GM23248 (cell line): ENCODE measurements at regions not wholly inside any gene's neighbourhood (a gene's known extent, or its start where the extent isn't known, plus 50 kb on each side); places are given as distances from the start of the nearest gene placed in this dataset.

Source experiments
- DNase-seq: peaks from one replicate; pipeline ENCODE4 v3.0.0-alpha.2; 2015
- H2AFZ ChIP-seq: fragments of 200-600 bp; sonication (generic); 2 replicates; pipeline ENCODE4 v1.6.1; 2016; ENCODE audit warnings: antibody characterized with exemption
- H3F3A ChIP-seq: fragments of 200-600 bp; sonication (generic); 2 replicates; pipeline ENCODE4 v1.6.1; 2016; ENCODE audit warnings: mild to moderate bottlenecking, antibody characterized with exemption, mixed run types; ENCODE audit not compliant: insufficient read depth
- H3K27ac ChIP-seq: fragments of 200-600 bp; sonication (generic); 2 replicates; pipeline ENCODE4 v1.5.1; 2016; ENCODE audit warnings: mild to moderate bottlenecking
- H3K27me3 ChIP-seq: fragments of 200-600 bp; sonication (generic); replicated peaks from 2 replicates; pipeline ENCODE4 v1.6.1; 2016; ENCODE audit warnings: mild to moderate bottlenecking; ENCODE audit not compliant: insufficient read depth
- H3K36me3 ChIP-seq: fragments of 200-600 bp; sonication (generic); 2 replicates; pipeline ENCODE4 v1.6.1; 2016; ENCODE audit warnings: low read depth, mild to moderate bottlenecking
- H3K4me1 ChIP-seq: fragments of 200-600 bp; sonication (generic); 2 replicates; pipeline ENCODE4 v1.6.1; 2016; ENCODE audit warnings: mild to moderate bottlenecking; ENCODE audit not compliant: insufficient read depth
- H3K4me2 ChIP-seq: fragments of 200-600 bp; sonication (generic); one replicate; pipeline ENCODE4 v1.6.1; 2016; ENCODE audit warnings: mild to moderate bottlenecking; ENCODE audit not compliant: unreplicated experiment
- H3K4me3 ChIP-seq: fragments of 200-600 bp; sonication (generic); 2 replicates; pipeline ENCODE4 v1.5.1; 2016; ENCODE audit warnings: mild to moderate bottlenecking
- H3K79me2 ChIP-seq: fragments of 200-600 bp; sonication (generic); 2 replicates; pipeline ENCODE4 v1.6.1; 2016; ENCODE audit warnings: mild to moderate bottlenecking; ENCODE audit not compliant: insufficient read depth
- H3K9ac ChIP-seq: fragments of 200-600 bp; sonication (generic); 2 replicates; pipeline ENCODE4 v1.6.1; 2016; ENCODE audit warnings: mild to moderate bottlenecking
- H3K9me2 ChIP-seq: fragments of 200-600 bp; sonication (generic); 2 replicates; pipeline ENCODE4 v1.6.1; 2016; ENCODE audit warnings: mixed run types, mild to moderate bottlenecking, moderate library complexity; ENCODE audit not compliant: insufficient read depth
- H3K9me3 ChIP-seq: fragments of 200-600 bp; sonication (generic); one replicate; pipeline ENCODE4 v1.6.1; 2017; ENCODE audit warnings: low read depth
- H4K20me1 ChIP-seq: fragments of 200-600 bp; sonication (generic); 2 replicates; pipeline ENCODE4 v1.6.0; 2016; ENCODE audit not compliant: insufficient read depth
- EZH2 ChIP-seq: fragments of 200-600 bp; sonication (generic); IDR thresholded peaks from 2 replicates; pipeline ENCODE4 v1.6.1; 2018; ENCODE audit warnings: antibody characterized with exemption, mild to moderate bottlenecking; ENCODE audit not compliant: insufficient read depth, poor library complexity, severe bottlenecking
- EZH2phosphoT487 ChIP-seq: fragments of 200-600 bp; sonication (generic); IDR thresholded peaks from 2 replicates; pipeline ENCODE4 v1.6.1; 2018; ENCODE audit warnings: antibody characterized with exemption, moderate library complexity, mild to moderate bottlenecking, low read depth; ENCODE audit not compliant: insufficient read depth
- WGBS, 2 experiments: methylation state at CpG; one replicate each; pipeline ENCODE4 v1.1.6; 2015 to 2017; ENCODE audit warnings: low lambda C conversion rate in 2 of 2, low coverage in 1 of 2; ENCODE audit errors: missing lambda C conversion rate in 2 of 2; 5-methylcytosine and 5-hydroxymethylcytosine counted together
- in situ Hi-C: fragments of 300-500 bp; cut with MboI; formaldehyde crosslinking; loops from 2 replicates; pipeline ENCODE4 v1.15.0; 2020

DNA sequence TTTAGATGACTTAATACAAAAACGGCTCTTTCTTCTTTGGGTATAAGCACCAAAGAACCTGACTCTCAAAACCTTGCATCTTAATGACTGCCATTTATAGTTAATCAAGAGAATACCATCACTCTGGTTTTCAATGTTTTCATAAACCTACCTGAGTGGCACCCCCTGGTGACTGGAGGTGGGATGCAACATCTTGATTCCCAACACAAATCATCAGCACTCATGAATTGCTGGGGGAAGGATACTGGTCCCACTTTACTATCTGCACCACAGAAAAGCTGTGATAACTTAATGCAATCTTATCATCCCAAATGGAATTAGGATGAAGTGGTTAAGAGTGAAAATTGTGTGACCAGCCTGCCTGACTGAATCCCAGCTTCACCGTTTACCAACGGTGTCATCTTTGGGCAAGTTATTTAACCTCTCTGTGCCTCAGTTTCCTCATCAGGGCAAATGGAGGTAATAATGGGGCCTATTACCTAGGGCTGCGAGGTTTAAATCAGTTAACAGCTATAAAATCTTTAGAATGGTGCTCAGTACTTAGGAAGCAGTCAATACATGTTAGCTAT lies 366.4 kb downstream of the KLF12 start:
- H3K4me1 ChIP-seq = peaks cover 10% of the 10 kb centered on the region; the same call in 1 of the 2 replicates
- no peak for DNase-seq
- no peak overlapping the region for H3K27ac ChIP-seq
- no peaks in the 10 kb centered on the region for H3K79me2 ChIP-seq
- H4K20me1 ChIP-seq = no peaks in the 10 kb centered on the region
- WGBS, 2 experiments = 88 to 96% methylated on average over 4 of the region's 4 CpGs
- no peak overlapping the region for H3K9ac ChIP-seq
- no peak overlapping the region for H3K4me3 ChIP-seq
- no peaks in the 10 kb centered on the region for H3F3A ChIP-seq
- no peak overlapping the region for H2AFZ ChIP-seq
- no peaks in the 10 kb centered on the region for H3K36me3 ChIP-seq
- H3K9me2 ChIP-seq = no peaks in the 10 kb centered on the region
- no peaks in the 10 kb centered on the region for H3K9me3 ChIP-seq
- in situ Hi-C loops = no loop called here
- no peak for TF ChIP-seq EZH2phosphoT487
- TF ChIP-seq EZH2 = no peak
- H3K4me2 ChIP-seq = no peak overlapping the region
- H3K27me3 ChIP-seq = no peaks in the 10 kb centered on the region

DNA sequence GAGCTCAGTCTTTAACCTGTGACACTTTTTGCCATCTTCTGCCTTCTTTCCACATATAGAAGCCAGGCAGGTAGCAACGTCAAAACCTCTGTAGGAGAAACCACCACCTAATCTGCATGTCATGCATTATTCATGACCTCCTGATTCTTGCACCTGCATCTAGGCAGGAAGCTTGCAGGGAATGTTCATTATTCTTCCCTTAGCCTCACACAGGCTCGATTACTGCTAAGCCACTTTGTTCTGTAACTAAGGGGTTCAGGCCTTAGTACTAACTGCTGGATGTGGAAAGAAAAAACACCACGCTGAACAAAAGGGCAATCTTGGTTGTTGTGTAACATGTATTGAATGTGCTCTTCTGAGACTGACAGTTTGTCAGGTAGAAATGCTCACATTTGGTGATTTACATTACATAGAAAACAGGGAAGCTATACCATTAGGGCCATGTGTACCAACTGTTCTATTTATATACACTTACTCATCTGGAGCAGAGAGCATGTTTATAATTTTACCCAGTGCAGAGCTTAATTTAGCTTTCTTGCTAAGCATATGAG lies 366.9 kb downstream of the KLF12 start:
- Histone ChIP-seq H3K27me3 (no peaks in the 10 kb centered on the region), H3K9ac (no peak overlapping the region), H3K4me3 (no peak overlapping the region), H3K4me1 (peaks cover 10% of the 10 kb centered on the region; the same call in 1 of the 2 replicates), H3K9me2 (no peaks in the 10 kb centered on the region), H3K36me3 (no peaks in the 10 kb centered on the region), H3K79me2 (no peaks in the 10 kb centered on the region), H3F3A (no peaks in the 10 kb centered on the region), H3K4me2 (no peak overlapping the region), H3K9me3 (no peaks in the 10 kb centered on the region), H3K27ac (no peak overlapping the region), H2AFZ (no peak overlapping the region), H4K20me1 (no peaks in the 10 kb centered on the region)
- no peak for DNase-seq
- in situ Hi-C loops = no loop called here
- TF ChIP-seq EZH2 = no peak
- no peak for TF ChIP-seq EZH2phosphoT487
- WGBS, 2 experiments = 67 to 72% methylated on average over 3 of the region's 3 CpGs

DNA sequence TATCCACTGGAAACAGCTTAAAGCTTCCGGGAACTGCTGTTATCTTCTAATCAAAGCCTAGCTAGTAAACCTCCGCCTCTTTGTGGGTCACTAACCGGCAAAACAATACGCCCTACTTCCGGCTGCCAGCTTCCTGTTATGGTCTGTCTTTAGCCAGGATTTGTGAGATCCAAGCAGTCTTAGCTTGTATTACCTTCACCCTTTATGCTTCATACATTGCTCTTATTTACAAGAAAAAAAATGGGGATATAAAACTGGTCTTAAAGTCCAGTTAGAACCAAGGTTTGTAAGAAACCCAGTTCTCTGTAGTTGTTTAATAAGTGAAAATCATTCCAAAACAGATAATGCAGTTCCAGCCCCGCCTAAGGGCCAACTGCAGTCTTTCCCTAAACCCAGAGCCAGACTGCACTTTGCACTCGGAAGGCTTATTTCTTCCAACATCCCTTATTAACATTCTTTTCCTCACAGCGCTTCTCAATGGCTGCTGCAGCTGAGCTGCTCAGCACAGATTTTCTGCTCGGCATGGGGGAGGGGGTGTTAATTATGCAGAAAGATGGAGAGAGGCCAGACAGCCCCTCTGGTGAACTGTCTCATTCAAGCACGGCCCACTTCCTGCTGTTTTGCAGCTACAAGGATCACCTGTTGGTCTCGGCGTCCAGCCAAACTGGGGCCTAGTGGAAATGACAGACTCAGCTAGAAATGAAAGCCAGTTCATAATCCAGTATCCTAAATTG lies 368.4 kb downstream of the KLF12 start:
- peak overlapping the region; percentile 39; the same call in 1 of the 2 replicates for H2AFZ ChIP-seq
- H3K9me2 ChIP-seq = no peaks in the 10 kb centered on the region
- H3K4me2 ChIP-seq = peak overlapping the region; percentile 38
- DNase-seq = peak; percentile 20
- H3K27me3 ChIP-seq = no peaks in the 10 kb centered on the region
- H3K9ac ChIP-seq = no peak overlapping the region
- H3F3A ChIP-seq = no peaks in the 10 kb centered on the region
- no peak overlapping the region for H3K27ac ChIP-seq
- H4K20me1 ChIP-seq = no peaks in the 10 kb centered on the region
- no peaks in the 10 kb centered on the region for H3K36me3 ChIP-seq
- no peaks in the 10 kb centered on the region for H3K79me2 ChIP-seq
- in situ Hi-C loops = no loop called here
- WGBS, 2 experiments = 34 to 35% methylated on average over 12 of the region's 12 CpGs
- TF ChIP-seq EZH2phosphoT487 = no peak
- TF ChIP-seq EZH2 = no peak
- no peaks in the 10 kb centered on the region for H3K9me3 ChIP-seq
- peaks cover 10% of the 10 kb centered on the region; the same call in 1 of the 2 replicates for H3K4me1 ChIP-seq
- H3K4me3 ChIP-seq = no peak overlapping the region

DNA sequence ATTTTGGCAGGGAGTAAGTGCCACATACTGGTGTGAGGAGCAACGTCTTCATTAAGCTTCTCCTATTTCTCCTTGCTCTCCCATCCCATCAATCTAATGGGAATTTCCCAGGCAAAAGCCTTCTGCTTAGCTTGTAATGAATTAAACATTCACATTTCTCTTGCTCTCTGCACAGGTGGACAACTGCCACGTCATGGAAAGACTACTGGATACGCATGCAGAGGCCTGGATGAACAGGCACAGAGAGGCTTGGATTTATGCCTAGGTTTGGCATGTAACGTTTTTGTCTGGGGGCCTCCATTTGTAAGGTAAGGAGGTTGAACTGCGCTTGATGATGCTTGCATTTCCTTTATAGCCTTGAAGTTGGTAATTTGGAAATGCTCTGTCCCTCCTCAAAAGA lies 374.8 kb downstream of the KLF12 start:
- in situ Hi-C loops = no loop called here
- Histone ChIP-seq H3K4me3 (no peak overlapping the region), H3K27ac (no peak overlapping the region), H3K36me3 (no peaks in the 10 kb centered on the region), H3K27me3 (no peaks in the 10 kb centered on the region), H3K4me2 (no peak overlapping the region), H3K4me1 (no peaks in the 10 kb centered on the region), H3K9me3 (no peaks in the 10 kb centered on the region), H3K9me2 (no peaks in the 10 kb centered on the region), H2AFZ (no peak overlapping the region), H3K9ac (no peak overlapping the region), H4K20me1 (no peaks in the 10 kb centered on the region), H3K79me2 (no peaks in the 10 kb centered on the region), H3F3A (no peaks in the 10 kb centered on the region)
- TF ChIP-seq EZH2phosphoT487 (no peak), EZH2 (no peak)
- 74 to 81% methylated on average over 5 of the region's 5 CpGs for WGBS, 2 experiments
- no peak for DNase-seq
